GM21825 (cell line): ENCODE measurements at regions not wholly inside any gene's neighbourhood (a gene's known extent, or its start where the extent isn't known, plus 50 kb on each side); places are given as distances from the start of the nearest gene placed in this dataset.

Source experiments
- ATAC-seq: cut with Tn5 transposase; IDR thresholded peaks from one replicate; pipeline ENCODE4 v1.9.1; 2021; ENCODE audit warnings: mild to moderate bottlenecking, moderate library complexity; ENCODE audit not compliant: unreplicated experiment

DNA sequence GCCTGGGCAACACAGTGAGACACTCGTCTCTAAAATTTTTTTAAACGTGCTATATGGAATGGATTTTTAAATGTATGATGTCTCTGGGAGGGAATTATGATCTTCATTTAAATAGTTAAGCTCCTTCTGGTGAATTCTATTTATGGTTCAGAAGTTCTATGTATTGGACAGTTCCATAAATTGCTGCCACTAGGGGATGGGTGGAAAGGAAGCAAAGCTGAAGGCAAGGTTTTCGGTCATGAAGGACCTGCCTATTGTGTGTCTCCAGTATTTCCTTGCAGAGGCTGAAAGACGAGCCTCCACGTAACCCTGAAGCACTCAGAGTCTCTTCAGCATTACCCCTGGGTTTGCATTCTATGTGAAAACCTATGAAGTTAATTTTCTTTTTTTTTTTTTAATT lies 451.5 kb upstream of the FAT1 start:
- no peak for ATAC-seq

- no peak for ATAC-seq
These were observed 452.7 kb upstream of the FAT1 start for GRCh38 chr4:187176261-187176910.

GRCh38 chr4:187178084-187178483 lies 454.4 kb upstream of the FAT1 start:
- no peak for ATAC-seq

GRCh38 chr4:187178587-187178986 lies 454.9 kb upstream of the FAT1 start:
- no peak for ATAC-seq

DNA sequence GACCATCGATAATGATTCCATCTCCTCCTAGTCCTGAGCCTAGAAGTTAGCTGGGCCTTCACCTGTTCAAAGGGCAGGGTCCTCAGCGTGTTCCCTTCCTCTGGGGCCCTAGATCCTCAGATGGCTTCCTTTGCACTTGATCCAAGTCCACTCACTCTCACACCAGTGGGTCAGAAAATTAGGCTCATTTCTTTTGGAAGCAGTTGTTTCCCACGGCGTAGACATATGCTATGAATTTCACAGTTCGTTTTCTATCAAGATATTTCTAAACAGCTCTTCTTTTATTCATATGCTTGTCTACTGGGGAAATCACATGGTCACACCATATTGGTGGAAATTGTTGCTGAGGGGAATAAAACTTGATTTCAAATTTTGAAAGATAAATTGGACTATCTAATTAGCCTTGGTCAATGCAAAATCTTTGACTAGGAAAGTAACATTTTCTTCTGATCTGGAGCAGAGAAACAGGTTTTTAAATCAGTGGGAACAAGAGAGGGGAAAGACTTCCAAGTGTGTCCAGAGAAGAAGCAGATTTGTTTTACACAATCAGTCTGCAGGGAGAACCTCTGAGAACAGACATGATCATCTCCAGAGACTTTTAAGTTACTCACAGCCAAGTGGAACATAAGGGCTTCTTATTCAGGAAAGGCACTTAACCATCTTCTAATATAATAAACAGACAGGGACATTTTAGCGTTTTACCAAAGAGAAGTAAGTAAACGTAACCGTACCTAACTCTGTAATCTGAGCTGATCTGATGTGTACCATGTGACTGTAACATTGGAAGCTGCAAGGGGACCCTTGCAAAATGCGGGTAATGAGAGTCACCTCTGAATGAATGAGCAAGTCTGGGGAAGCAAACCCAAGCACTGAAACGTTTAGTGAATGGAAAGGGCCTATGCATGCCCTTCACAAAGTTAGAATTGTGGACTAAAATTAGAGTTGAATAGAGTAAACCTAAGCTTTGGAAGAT lies 455.7 kb upstream of the FAT1 start:
- ATAC-seq = no peak

- ATAC-seq = no peak
These were observed 457.4 kb upstream of the FAT1 start for GRCh38 chr4:187181054-187181453.

- ATAC-seq = no peak
These were observed 459.7 kb upstream of the FAT1 start for GRCh38 chr4:187183346-187183745.

DNA sequence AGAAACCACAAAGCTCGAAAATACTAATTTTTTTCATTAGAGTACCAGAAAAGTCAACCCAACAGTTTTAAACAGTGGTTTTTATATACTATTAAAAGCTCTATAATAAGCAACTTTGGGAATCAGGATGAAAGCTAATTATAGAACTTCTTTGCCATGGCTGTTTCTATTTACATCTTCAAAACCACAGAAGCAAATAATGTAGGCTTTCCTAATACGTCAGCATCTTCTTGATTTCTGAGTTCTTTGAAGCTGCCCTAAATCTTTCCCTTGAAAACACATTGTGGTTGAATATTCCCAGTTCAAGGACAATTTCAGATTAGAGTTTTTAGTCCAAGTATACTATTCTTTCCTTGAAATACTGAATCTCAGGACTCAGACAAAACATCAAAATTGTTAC lies 460.2 kb upstream of the FAT1 start:
- no peak for ATAC-seq

DNA sequence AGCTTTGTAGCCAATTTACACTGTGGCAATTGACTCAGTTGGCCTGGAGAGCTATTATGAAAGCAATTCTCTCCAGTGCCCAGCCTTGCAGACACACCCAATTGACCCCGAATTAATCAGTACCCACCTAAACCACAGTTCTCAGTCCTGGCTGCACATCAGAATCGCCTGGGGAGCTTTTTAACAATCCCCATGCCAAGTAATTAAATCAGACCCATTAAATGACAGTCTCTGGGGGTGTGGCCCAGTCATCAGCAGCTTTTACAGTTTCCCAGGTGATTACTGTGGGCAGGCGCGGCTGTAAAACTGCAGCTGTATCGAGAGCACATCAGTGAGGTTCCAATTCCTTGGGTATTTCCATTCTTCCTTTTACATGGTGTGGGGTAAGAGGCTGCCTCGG lies 460.9 kb upstream of the FAT1 start:
- no peak for ATAC-seq

DNA sequence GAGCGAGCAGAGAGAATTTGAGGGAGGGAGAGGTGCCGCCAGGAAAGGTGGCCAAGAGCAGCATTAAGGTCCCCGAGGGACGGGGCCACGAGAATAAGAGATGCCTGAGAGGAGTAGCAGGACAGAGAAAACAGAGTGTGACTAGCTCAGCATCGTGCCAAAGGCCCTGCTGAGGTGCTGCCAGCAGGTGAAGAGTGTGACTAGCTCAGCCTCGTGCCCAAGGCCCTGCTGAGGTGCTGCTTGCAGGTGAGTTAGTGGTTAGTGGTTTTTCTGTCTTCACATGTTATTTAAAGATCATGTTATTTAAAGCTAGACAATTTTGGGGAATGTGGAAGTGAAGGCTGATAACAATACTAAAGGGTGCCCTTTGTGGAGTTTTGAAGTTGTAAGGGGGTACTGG lies 464.5 kb upstream of the FAT1 start:
- no peak for ATAC-seq

GRCh38 chr4:187188741-187189140 lies 465.1 kb upstream of the FAT1 start:
- ATAC-seq = no peak

DNA sequence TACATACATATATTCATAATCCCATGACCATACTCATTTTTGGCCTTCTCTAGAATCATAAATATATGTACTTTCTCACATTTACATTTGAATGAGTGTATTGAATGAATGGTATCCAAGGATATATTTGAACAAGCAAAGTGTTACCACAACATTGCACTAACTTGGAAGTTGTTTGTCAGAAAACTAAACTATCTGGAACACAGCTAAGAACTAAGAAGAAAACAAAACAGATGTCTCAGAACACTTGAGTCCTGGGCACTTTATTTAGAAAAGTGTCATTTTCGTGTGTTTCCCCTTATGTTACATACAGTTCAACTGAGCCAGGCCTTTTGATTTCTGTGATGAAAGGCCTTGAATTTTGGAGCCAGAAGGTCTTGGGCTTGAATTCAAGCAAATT lies 466.7 kb upstream of the FAT1 start:
- no peak for ATAC-seq

DNA sequence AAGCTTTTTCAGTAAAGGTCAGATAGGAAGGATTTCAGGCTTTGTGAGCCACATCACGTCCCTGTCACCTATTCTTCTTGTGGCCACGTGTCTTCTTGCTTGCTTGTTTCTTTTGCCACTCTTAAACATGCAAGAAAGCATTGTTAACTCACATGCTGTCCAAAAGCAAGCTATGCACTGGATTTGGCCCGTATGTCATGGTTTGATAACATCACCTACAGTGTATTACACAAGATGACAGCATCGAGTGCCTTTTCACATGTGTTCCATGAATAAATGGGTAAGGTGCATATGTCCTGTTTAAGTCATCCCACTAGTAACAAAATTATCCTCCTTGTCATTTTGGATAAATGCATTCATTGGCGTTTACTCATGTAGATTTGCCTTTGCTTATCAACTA lies 468.0 kb upstream of the FAT1 start:
- ATAC-seq = no peak

GRCh38 chr4:187192266-187192665 lies 468.6 kb upstream of the FAT1 start:
- ATAC-seq = no peak

DNA sequence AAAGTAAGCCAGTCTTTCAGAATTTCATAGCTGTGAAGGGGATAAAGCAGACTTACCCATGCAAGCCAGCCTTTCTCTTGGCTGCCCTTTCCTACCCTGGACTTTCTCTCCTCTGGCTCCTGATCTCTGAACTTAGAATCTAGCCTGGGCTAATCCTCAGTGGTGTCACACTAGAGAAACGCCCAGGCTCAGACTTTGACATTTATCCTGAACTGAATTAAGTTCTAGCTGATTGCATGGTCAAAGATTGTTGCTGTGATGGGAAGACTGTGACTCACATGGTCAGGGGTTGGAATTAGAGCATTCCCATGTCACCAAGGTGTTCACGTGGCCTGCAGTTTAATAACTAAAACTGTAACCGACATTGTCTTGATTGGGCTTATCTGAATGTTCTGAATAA lies 469.5 kb upstream of the FAT1 start:
- ATAC-seq = no peak

GRCh38 chr4:187204389-187204918 lies 480.8 kb upstream of the FAT1 start:
- no peak for ATAC-seq

DNA sequence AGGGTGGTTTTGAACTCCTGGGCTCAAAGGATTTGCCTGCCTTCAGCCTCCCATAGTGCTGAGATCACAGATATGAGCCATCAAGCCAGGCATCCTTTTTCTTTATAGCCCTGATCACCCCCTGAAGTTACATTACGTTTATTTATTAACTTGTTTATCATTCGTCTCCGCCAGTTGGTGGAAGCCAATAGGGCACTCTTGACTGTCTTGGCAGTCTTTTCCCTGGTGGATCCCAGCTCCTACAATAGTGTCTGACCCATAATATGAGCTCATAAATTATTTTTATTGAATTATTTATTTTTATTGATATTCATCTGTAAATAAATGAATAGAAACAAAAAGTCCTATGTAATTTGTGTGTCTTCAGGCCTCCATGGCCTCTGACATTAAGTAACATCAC lies 484.3 kb upstream of the FAT1 start:
- no peak for ATAC-seq

DNA sequence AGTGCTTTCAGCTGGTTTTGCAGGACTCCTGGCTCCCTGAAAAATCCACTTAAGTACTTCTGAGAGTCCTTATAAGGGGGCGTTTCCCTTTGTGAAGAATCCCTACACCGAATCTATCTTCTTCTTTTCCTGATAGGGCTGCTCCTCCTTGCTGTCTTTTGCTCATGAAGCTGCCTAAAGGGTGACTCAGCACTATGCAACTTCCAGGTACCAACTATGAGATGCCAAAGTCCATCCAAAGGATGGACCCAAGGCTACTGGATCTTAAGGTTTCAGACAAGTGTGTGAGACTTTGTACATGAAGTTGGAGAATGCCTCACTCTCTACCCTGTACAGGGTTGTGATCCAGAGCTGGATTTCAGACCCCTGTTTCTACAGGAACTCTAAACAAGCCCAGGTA lies 485.0 kb upstream of the FAT1 start:
- ATAC-seq = no peak

- no peak for ATAC-seq
These were observed 486.4 kb upstream of the FAT1 start for GRCh38 chr4:187209921-187210613.

DNA sequence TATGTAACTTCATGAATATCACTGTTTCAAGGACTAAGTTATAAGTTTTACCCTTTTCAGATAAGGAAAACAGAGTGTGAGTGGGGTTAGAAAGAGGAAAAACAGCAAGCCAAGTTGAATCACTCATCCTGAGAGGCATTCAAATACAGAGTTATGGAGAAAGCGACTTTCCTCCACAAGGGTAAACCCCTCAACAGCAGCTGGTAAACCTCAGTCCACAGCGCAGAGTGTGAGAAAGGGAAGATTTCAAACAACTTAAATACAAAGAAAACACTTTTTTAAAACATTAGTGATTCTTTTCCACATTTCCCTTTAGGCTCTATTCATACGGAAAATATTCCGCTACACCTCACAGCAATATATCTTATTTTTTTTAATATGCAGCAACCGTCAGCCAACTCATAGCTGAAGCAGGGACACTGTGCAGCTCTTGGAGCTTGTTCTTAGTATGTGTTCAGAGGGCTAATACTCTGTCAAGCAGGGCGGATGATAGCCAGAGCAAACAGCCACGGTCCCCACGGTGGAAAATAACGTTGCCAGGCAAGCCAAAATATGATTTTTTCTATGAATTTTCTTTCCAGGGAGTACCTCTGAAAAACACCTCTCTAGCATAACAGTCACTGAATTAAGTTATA lies 488.9 kb upstream of the FAT1 start:
- no peak for ATAC-seq

GRCh38 chr4:187215438-187215837 lies 491.8 kb upstream of the FAT1 start:
- no peak for ATAC-seq
